Caco-2 (cell line): ENCODE measurements at regions not wholly inside any gene's neighbourhood (a gene's known extent, or its start where the extent isn't known, plus 50 kb on each side); places are given as distances from the start of the nearest gene placed in this dataset.

Experiments used
- BruUV-seq: library from RNA; stranded (reverse); fragments of 400-500 nt; replicated peaks from 2 replicates; lab custom pipeline; 2021; lab: Mats Ljungman, UMichigan
- CTCF ChIA-PET: fragments of 300-600 bp; sonication (Branson Sonifier 250); formaldehyde crosslinking; loops from one replicate; lab custom pipeline; 2022; ENCODE audit warnings: antibody characterized with exemption; lab: Charles Lee
- POLR2A ChIA-PET: fragments of 300-600 bp; sonication (Branson Sonifier 250); formaldehyde crosslinking; loops from one replicate; lab custom pipeline; 2022; ENCODE audit warnings: antibody characterized with exemption; lab: Charles Lee
- DNase-seq, 2 experiments: peaks; one replicate each; pipeline versions ENCODE4 v3.0.0 to v3.0.0-alpha.2; 2020 to 2022
- H3K27me3 ChIP-seq: replicated peaks from 2 replicates; pipeline ENCODE4 v1.6.0; 2011; ENCODE audit warnings: low read length; ENCODE audit not compliant: control insufficient read depth, insufficient read depth
- H3K36me3 ChIP-seq: 2 replicates; pipeline ENCODE4 v1.5.1; 2011; ENCODE audit warnings: low read length; ENCODE audit not compliant: control insufficient read depth, insufficient read depth
- H3K4me1 ChIP-seq: fragments of 250-450 bp; sonication (Bioruptor Pico); 2 replicates; pipeline ENCODE4 v1.5.1; 2020; ENCODE audit warnings: mild to moderate bottlenecking
- H3K4me3 ChIP-seq: 2 replicates; pipeline ENCODE4 v1.5.1; 2011; ENCODE audit warnings: low read depth, mild to moderate bottlenecking, control low read depth, low read length
- H3K9me3 ChIP-seq: fragments of 250-450 bp; sonication (Bioruptor Pico); 2 replicates; pipeline ENCODE4 v1.5.1; 2020; ENCODE audit warnings: mild to moderate bottlenecking, moderate library complexity
- H3K27ac Mint-ChIP-seq: one replicate; pipeline ENCODE4 v1.8.0; 2022; ENCODE audit warnings: mixed read lengths; ENCODE audit not compliant: unreplicated experiment
- H3K27me3 Mint-ChIP-seq: one replicate; pipeline ENCODE4 v1.8.0; 2022; ENCODE audit warnings: mixed read lengths; ENCODE audit not compliant: insufficient read depth, unreplicated experiment
- H3K36me3 Mint-ChIP-seq: one replicate; pipeline ENCODE4 v1.8.0; 2022; ENCODE audit warnings: mild to moderate bottlenecking, mixed read lengths; ENCODE audit not compliant: insufficient read depth, unreplicated experiment
- H3K4me1 Mint-ChIP-seq: one replicate; pipeline ENCODE4 v1.8.0; 2022; ENCODE audit warnings: low read depth, mixed read lengths; ENCODE audit not compliant: unreplicated experiment
- H3K4me3 Mint-ChIP-seq: one replicate; pipeline ENCODE4 v1.8.0; 2022; ENCODE audit warnings: mild to moderate bottlenecking, moderate library complexity, mixed read lengths; ENCODE audit not compliant: unreplicated experiment
- H3K9me3 Mint-ChIP-seq: one replicate; pipeline ENCODE4 v1.8.0; 2022; ENCODE audit warnings: mixed read lengths; ENCODE audit not compliant: unreplicated experiment
- CTCF ChIP-seq, 2 experiments: fragments of 200-600 bp in 1 of 2; IDR thresholded peaks; 1 replicate in 1 of 2; 2 replicates in 1 of 2; pipeline versions ENCODE4 v1.5.1 to v1.8.0; 2011 to 2022; ENCODE audit warnings: antibody characterized with exemption in 1 of 2, control low read depth in 1 of 2, inconsistent platforms in 1 of 2, low read depth in 1 of 2, low read length in 1 of 2, mild to moderate bottlenecking in 1 of 2, moderate library complexity in 1 of 2; ENCODE audit not compliant: insufficient read depth in 1 of 2, severe bottlenecking in 1 of 2, unreplicated experiment in 1 of 2
- intact Hi-C: fragments of 100-400 bp; cut with micrococcal nuclease; formaldehyde crosslinking; loops from one replicate; pipeline ENCODE4 v1.10.0; 2022; ENCODE audit not compliant: unreplicated experiment

GRCh38 chr6:153938876-153939275 lies 100.2 kb upstream of the OPRM1 start:
- no peaks in the 10 kb centered on the region for H3K9me3 Mint-ChIP-seq
- peaks cover 24% of the 10 kb centered on the region for H3K4me1 ChIP-seq
- H3K4me1 Mint-ChIP-seq, result peaks cover 15% of the 10 kb centered on the region
- no peaks in the 10 kb centered on the region for H3K27me3 Mint-ChIP-seq
- no peaks in the 10 kb centered on the region for H3K36me3 ChIP-seq
- intact Hi-C loops, result no loop called here
- DNase-seq, result no peak
- H3K36me3 Mint-ChIP-seq, result peaks cover 6% of the 10 kb centered on the region
- CTCF ChIA-PET, result no interaction called here
- no peak for TF ChIP-seq CTCF (IDR thresholded peaks at IDR 0.05; ENCODE audit: insufficient read depth in 1 of 2, low read depth in 1 of 2, low read length in 1 of 2, severe bottlenecking in 1 of 2, unreplicated experiment in 1 of 2)
- no peaks in the 10 kb centered on the region for H3K27me3 ChIP-seq
- H3K9me3 ChIP-seq, result 0 out of 2 replicates have a peak, but pooled peaks cover 2% of the 10 kb centered on the region
- H3K27ac Mint-ChIP-seq, result no peak overlapping the region
- no TSS peak for BruUV-seq
- POLR2A ChIA-PET, result no interaction called here
- no peak overlapping the region for H3K4me3 ChIP-seq
- no peak overlapping the region for H3K4me3 Mint-ChIP-seq

- no peaks in the 10 kb centered on the region for H3K36me3 Mint-ChIP-seq
- no peak for TF ChIP-seq CTCF (IDR thresholded peaks at IDR 0.05; ENCODE audit: insufficient read depth in 1 of 2, low read depth in 1 of 2, low read length in 1 of 2, severe bottlenecking in 1 of 2, unreplicated experiment in 1 of 2)
Measured at GRCh38 chr6:153931431-153931830, 107.6 kb upstream of the OPRM1 start.

GRCh38 chr6:153927867-153928266 lies 111.2 kb upstream of the OPRM1 start:
- no peak for TF ChIP-seq CTCF (IDR thresholded peaks at IDR 0.05; ENCODE audit: insufficient read depth in 1 of 2, low read depth in 1 of 2, low read length in 1 of 2, severe bottlenecking in 1 of 2, unreplicated experiment in 1 of 2)
- ChIA-PET POLR2A (no interaction called here), CTCF (no interaction called here)
- no TSS peak for BruUV-seq
- H3K4me3 ChIP-seq, result no peak overlapping the region
- no peak for DNase-seq
- intact Hi-C loops, result no loop called here
- H3K9me3 ChIP-seq, result no peaks in the 10 kb centered on the region
- peaks cover 10% of the 10 kb centered on the region for H3K4me1 Mint-ChIP-seq
- no peaks in the 10 kb centered on the region for H3K4me1 ChIP-seq
- no peaks in the 10 kb centered on the region for H3K36me3 Mint-ChIP-seq
- no peaks in the 10 kb centered on the region for H3K9me3 Mint-ChIP-seq
- no peaks in the 10 kb centered on the region for H3K27me3 Mint-ChIP-seq
- H3K4me3 Mint-ChIP-seq, result no peak overlapping the region
- no peak overlapping the region for H3K27ac Mint-ChIP-seq
- H3K27me3 ChIP-seq, result no peaks in the 10 kb centered on the region
- H3K36me3 ChIP-seq, result no peaks in the 10 kb centered on the region

More at GRCh38 chr6:153931431-153931830, 107.6 kb upstream of the OPRM1 start:
- intact Hi-C loops, result no loop called here
- Mint-ChIP-seq H3K9me3 (no peaks in the 10 kb centered on the region), H3K27me3 (no peaks in the 10 kb centered on the region), H3K4me1 (peaks cover 4% of the 10 kb centered on the region), H3K4me3 (no peak overlapping the region), H3K27ac (no peak overlapping the region)
- DNase-seq, result no peak
- no TSS peak for BruUV-seq
- ChIA-PET POLR2A (no interaction called here), CTCF (no interaction called here)
- Histone ChIP-seq H3K4me3 (no peak overlapping the region), H3K36me3 (no peaks in the 10 kb centered on the region), H3K4me1 (no peaks in the 10 kb centered on the region), H3K27me3 (no peaks in the 10 kb centered on the region), H3K9me3 (no peaks in the 10 kb centered on the region)
